GM12878 (cell line): ENCODE measurements at regions not wholly inside any gene's neighbourhood (a gene's known extent, or its start where the extent isn't known, plus 50 kb on each side); places are given as distances from the start of the nearest gene placed in this dataset.

Source experiments
- ATAC-seq: fragments of 200-7000 bp; cut with Tn5 transposase; 3 replicates; pipeline ENCODE4 v1.9.1; 2020; ENCODE audit warnings: mild to moderate bottlenecking, moderate library complexity
- BruUV-seq: library from RNA; stranded (reverse); fragments of 400-500 nt; replicated peaks from 2 replicates; lab custom pipeline; 2021; lab: Mats Ljungman, UMichigan
- CTCF ChIA-PET: fragments of 300-600 bp; sonication (Branson Sonifier 250); formaldehyde crosslinking; extraction: SDS; loops from one replicate; lab custom pipeline; 2021; ENCODE audit warnings: inconsistent platforms; lab: Yijun Ruan, JAX
- POLR2A ChIA-PET: fragments of 350-600 bp; formaldehyde crosslinking; extraction: SDS; loops from one replicate; lab custom pipeline; 2021; ENCODE audit warnings: inconsistent platforms; lab: Charles Lee
- RAD21 ChIA-PET: fragments of 300-600 bp; sonication (Branson Sonifier 250); formaldehyde crosslinking; loops from one replicate; lab custom pipeline; 2023; ENCODE audit warnings: antibody characterized with exemption; ENCODE audit not compliant: unreplicated experiment; lab: Charles Lee
- SMC1A ChIA-PET: fragments of 300-600 bp; sonication (Branson Sonifier 250); formaldehyde crosslinking; loops from one replicate; lab custom pipeline; 2023; ENCODE audit not compliant: unreplicated experiment, uncharacterized antibody; lab: Charles Lee
- DNase-seq: peaks from one replicate; pipeline ENCODE4 v3.0.0-alpha.2; 2011; ENCODE audit warnings: low read depth, low spot score
- FAIRE-seq: peaks from 3 replicates; lab custom pipeline; 2011; peaks lifted over from hg19 to GRCh38; lab: Jason Lieb, UNC
- H2AFZ ChIP-seq: 2 replicates; pipeline ENCODE4 v1.6.0; 2011; ENCODE audit warnings: low read depth, low read length, control low read depth; ENCODE audit not compliant: control insufficient read depth
- H3K27ac ChIP-seq: 2 replicates; pipeline ENCODE4 v1.5.1; 2011; ENCODE audit warnings: control low read depth; ENCODE audit not compliant: control insufficient read depth, insufficient read depth
- H3K27me3 ChIP-seq, 2 experiments: replicated peaks in 1 of 2; 2 replicates each; pipeline versions ENCODE4 v1.6.0 to v1.6.1; 2011; ENCODE audit warnings: low read length in 1 of 2; ENCODE audit not compliant: control insufficient read depth in 2 of 2, insufficient read depth in 2 of 2
- H3K36me3 ChIP-seq, 2 experiments: 2 replicates each; pipeline ENCODE4 v1.5.1; 2011; ENCODE audit warnings: low read length in 1 of 2; ENCODE audit not compliant: control insufficient read depth in 2 of 2, insufficient read depth in 2 of 2
- H3K4me1 ChIP-seq: 2 replicates; pipeline ENCODE4 v1.6.1; 2011; ENCODE audit warnings: mild to moderate bottlenecking, low read length, moderate library complexity, mixed read lengths; ENCODE audit not compliant: control insufficient read depth, insufficient read depth
- H3K4me2 ChIP-seq: 2 replicates; pipeline ENCODE4 v1.6.0; 2011; ENCODE audit warnings: control low read depth; ENCODE audit not compliant: control insufficient read depth, insufficient read depth
- H3K4me3 ChIP-seq: fragments of 200-600 bp; sonication (generic); 2 replicates; pipeline ENCODE4 v1.5.1; 2016
- H3K79me2 ChIP-seq: 2 replicates; pipeline ENCODE4 v1.6.0; 2011; ENCODE audit warnings: low read length; ENCODE audit not compliant: control insufficient read depth, insufficient read depth
- H3K9ac ChIP-seq: 2 replicates; pipeline ENCODE4 v1.8.0; 2011; ENCODE audit warnings: low read length, control low read depth, mixed read lengths; ENCODE audit not compliant: control insufficient read depth, insufficient read depth
- H3K9me3 ChIP-seq: replicated peaks from 3 replicates; pipeline ENCODE4 v1.5.1; 2011; ENCODE audit warnings: mild to moderate bottlenecking, low read length; ENCODE audit not compliant: control insufficient read depth, insufficient read depth
- H4K20me1 ChIP-seq: 2 replicates; pipeline ENCODE4 v1.6.0; 2011; ENCODE audit not compliant: control insufficient read depth, insufficient read depth
- BACH1 ChIP-seq: fragments of 450-650 bp; IDR thresholded peaks from 2 replicates; pipeline ENCODE4 v1.6.1; 2017; ENCODE audit warnings: mild to moderate bottlenecking, borderline replicate concordance
- CHD2 ChIP-seq: IDR thresholded peaks from 2 replicates; pipeline ENCODE4 v1.6.1; 2011; ENCODE audit warnings: low read depth, low read length, improper control_type of control experiment, borderline replicate concordance
- CREM ChIP-seq: IDR thresholded peaks from 2 replicates; pipeline ENCODE4 v1.6.1; 2014; ENCODE audit warnings: antibody characterized with exemption, low read depth
- EED ChIP-seq: sonication (generic); IDR thresholded peaks from 2 replicates; pipeline ENCODE4 v1.6.1; 2016; ENCODE audit warnings: antibody characterized with exemption, low read depth
- ETV6 ChIP-seq, 2 experiments: fragments of 450-650 bp in 1 of 2; IDR thresholded peaks in 1 of 2; conservative IDR thresholded peaks in 1 of 2; 2 replicates each; pipeline ENCODE4 v1.6.1; 2014; ENCODE audit warnings: antibody characterized with exemption in 1 of 2, borderline replicate concordance in 1 of 2, low read depth in 1 of 2, mild to moderate bottlenecking in 1 of 2, moderate library complexity in 1 of 2
- GATAD2B ChIP-seq: fragments of 450-650 bp; conservative IDR thresholded peaks from 2 replicates; pipeline ENCODE4 v1.6.1; 2017; ENCODE audit warnings: low read depth, mild to moderate bottlenecking, moderate library complexity
- NFYA ChIP-seq: IDR thresholded peaks from 2 replicates; pipeline ENCODE4 v1.6.1; 2011; ENCODE audit warnings: low read depth, mild to moderate bottlenecking, low read length, improper control_type of control experiment, borderline replicate concordance
- PML ChIP-seq: IDR thresholded peaks from 2 replicates; pipeline ENCODE4 v1.6.1; 2012; ENCODE audit warnings: low read length, inconsistent platforms
- POLR2AphosphoS2 ChIP-seq: IDR thresholded peaks from 2 replicates; pipeline ENCODE4 v1.6.1; 2011; ENCODE audit warnings: low read depth, mild to moderate bottlenecking, low read length, improper control_type of control experiment, moderate library complexity
- RELA ChIP-seq: fragments of 450-650 bp; IDR thresholded peaks from 2 replicates; pipeline ENCODE4 v1.8.0; 2014; ENCODE audit warnings: borderline replicate concordance; ENCODE audit not compliant: partially characterized antibody
- TCF3 ChIP-seq: IDR thresholded peaks from 2 replicates; pipeline ENCODE4 v1.6.1; 2012; ENCODE audit warnings: low read depth, mild to moderate bottlenecking, low read length, borderline replicate concordance; ENCODE audit not compliant: insufficient read depth
- ZZZ3 ChIP-seq: IDR thresholded peaks from 2 replicates; pipeline ENCODE4 v1.6.1; 2011; ENCODE audit warnings: low read depth; ENCODE audit not compliant: control insufficient read depth, insufficient read length
- WGBS: methylation state at CpG from one replicate; pipeline ENCODE4 v1.1.6; 2016; ENCODE audit warnings: low lambda C conversion rate; ENCODE audit not compliant: insufficient replicate concordance, insufficient coverage; ENCODE audit errors: missing lambda C conversion rate; 5-methylcytosine and 5-hydroxymethylcytosine counted together
- in situ Hi-C: fragments of 300-500 bp; cut with MboI; formaldehyde crosslinking; loops from 9 replicates; pipeline ENCODE4 v1.14.3; 2018; ENCODE audit warnings: mixed read lengths
- intact Hi-C: fragments of 100-400 bp; cut with micrococcal nuclease; formaldehyde crosslinking; loops from one replicate; pipeline ENCODE4 v1.14.2; 2022; ENCODE audit not compliant: unreplicated experiment
- TF ChIP-seq, protein P1 (sequence below): fragments of 450-650 bp; IDR thresholded peaks from 2 replicates; pipeline ENCODE4 v1.6.1; 2018; ENCODE audit warnings: mild to moderate bottlenecking, low read depth, moderate library complexity; ENCODE audit not compliant: partially characterized antibody
- TF ChIP-seq, protein P2 (sequence below): IDR thresholded peaks from 2 replicates; pipeline ENCODE4 v1.6.1; 2012; ENCODE audit warnings: low read depth, low read length, improper control_type of control experiment
- TF ChIP-seq, protein P3 (sequence below): IDR thresholded peaks from 2 replicates; pipeline ENCODE4 v1.6.1; 2012; ENCODE audit warnings: low read depth, low read length, improper control_type of control experiment
- TF ChIP-seq, protein P4 (sequence below): fragments of 450-650 bp; IDR thresholded peaks from 2 replicates; pipeline ENCODE4 v1.6.1; 2016; ENCODE audit warnings: mild to moderate bottlenecking, moderate library complexity, borderline replicate concordance

DNA sequence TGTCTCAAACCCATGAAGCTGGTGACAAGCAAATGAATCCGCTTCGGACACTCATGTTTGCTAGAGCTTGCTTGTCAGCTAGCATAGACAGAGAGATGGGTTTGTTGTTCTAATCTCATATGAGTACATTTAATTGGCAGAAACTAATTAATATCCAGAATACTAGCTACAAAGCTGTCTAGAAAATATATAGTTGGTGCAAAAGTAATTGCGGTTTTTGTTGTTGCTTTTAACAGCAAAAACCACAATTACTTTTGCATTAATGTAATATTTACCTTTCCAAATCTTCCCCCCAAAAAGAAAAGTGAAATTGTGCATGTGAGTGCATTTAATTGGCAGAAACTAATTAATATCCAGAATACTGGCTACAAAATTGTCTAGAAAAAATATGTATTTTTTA lies 1115.2 kb downstream of the TDRD15 start (continued):
- TF ChIP-seq TCF3 (no peak), POLR2AphosphoS2 (no peak), CREM (no peak), NFYA (no peak)
- TF ChIP-seq, protein P1, sequence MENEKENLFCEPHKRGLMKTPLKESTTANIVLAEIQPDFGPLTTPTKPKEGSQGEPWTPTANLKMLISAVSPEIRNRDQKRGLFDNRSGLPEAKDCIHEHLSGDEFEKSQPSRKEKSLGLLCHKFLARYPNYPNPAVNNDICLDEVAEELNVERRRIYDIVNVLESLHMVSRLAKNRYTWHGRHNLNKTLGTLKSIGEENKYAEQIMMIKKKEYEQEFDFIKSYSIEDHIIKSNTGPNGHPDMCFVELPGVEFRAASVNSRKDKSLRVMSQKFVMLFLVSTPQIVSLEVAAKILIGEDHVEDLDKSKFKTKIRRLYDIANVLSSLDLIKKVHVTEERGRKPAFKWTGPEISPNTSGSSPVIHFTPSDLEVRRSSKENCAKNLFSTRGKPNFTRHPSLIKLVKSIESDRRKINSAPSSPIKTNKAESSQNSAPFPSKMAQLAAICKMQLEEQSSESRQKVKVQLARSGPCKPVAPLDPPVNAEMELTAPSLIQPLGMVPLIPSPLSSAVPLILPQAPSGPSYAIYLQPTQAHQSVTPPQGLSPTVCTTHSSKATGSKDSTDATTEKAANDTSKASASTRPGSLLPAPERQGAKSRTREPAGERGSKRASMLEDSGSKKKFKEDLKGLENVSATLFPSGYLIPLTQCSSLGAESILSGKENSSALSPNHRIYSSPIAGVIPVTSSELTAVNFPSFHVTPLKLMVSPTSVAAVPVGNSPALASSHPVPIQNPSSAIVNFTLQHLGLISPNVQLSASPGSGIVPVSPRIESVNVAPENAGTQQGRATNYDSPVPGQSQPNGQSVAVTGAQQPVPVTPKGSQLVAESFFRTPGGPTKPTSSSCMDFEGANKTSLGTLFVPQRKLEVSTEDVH, result no peak

DNA sequence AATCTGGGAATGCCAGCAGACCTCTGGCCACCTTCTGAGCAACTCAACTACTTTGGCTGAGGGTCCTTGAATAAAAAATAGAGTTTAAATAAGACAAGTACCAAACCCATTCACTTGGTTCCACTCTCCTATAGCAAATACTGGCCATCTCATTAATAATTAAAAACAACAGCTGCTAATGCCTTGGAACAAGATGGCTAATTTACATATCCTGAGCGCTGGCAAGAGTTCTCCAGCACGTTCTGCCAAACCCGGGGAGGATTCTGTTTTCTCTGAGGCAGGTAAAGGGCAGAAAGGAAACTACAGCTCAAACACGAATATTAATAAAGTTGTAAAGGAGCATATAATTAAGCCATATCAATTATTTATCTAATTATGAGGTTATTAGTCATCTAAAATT lies 1123.7 kb downstream of the TDRD15 start:
- FAIRE-seq (no peak), ATAC-seq (no peak), DNase-seq (no peak)
- no peaks in the 10 kb centered on the region for H3K27me3 ChIP-seq
- H3K4me2 ChIP-seq, result no peak overlapping the region
- in situ Hi-C loops, result no loop called here
- no peaks in the 10 kb centered on the region for H3K79me2 ChIP-seq
- no peaks in the 10 kb centered on the region for H3K4me1 ChIP-seq
- H3K27ac ChIP-seq, result no peak overlapping the region
- ChIA-PET POLR2A (no interaction called here), SMC1A (no interaction called here), CTCF (no interaction called here), RAD21 (no interaction called here)
- H4K20me1 ChIP-seq, result no peaks in the 10 kb centered on the region
- no peak overlapping the region for H3K9ac ChIP-seq
- no TSS peak for BruUV-seq
- 0% methylated on average over 4 of the region's 4 CpGs for WGBS
- H2AFZ ChIP-seq, result no peak overlapping the region
- no peaks in the 10 kb centered on the region for H3K9me3 ChIP-seq
- H3K36me3 ChIP-seq, result no peaks in the 10 kb centered on the region
- no peak overlapping the region for H3K4me3 ChIP-seq
- intact Hi-C loops, result no loop called here
- TF ChIP-seq, protein P2, sequence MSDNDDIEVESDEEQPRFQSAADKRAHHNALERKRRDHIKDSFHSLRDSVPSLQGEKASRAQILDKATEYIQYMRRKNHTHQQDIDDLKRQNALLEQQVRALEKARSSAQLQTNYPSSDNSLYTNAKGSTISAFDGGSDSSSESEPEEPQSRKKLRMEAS, result no peak
- TF ChIP-seq BACH1 (no peak), EED (no peak), ETV6 (conservative IDR thresholded peaks at IDR 0.05 in 1 of 2, IDR thresholded peaks at IDR 0.05 in 1 of 2; ENCODE audit: borderline replicate concordance in 1 of 2, low read depth in 1 of 2) (no peak), ZZZ3 (no peak), CHD2 (no peak), RELA (no peak), PML (no peak), GATAD2B (no peak)
- TF ChIP-seq, protein P3, sequence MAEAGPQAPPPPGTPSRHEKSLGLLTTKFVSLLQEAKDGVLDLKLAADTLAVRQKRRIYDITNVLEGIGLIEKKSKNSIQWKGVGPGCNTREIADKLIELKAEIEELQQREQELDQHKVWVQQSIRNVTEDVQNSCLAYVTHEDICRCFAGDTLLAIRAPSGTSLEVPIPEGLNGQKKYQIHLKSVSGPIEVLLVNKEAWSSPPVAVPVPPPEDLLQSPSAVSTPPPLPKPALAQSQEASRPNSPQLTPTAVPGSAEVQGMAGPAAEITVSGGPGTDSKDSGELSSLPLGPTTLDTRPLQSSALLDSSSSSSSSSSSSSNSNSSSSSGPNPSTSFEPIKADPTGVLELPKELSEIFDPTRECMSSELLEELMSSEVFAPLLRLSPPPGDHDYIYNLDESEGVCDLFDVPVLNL, result no peak
- TF ChIP-seq, protein P4, sequence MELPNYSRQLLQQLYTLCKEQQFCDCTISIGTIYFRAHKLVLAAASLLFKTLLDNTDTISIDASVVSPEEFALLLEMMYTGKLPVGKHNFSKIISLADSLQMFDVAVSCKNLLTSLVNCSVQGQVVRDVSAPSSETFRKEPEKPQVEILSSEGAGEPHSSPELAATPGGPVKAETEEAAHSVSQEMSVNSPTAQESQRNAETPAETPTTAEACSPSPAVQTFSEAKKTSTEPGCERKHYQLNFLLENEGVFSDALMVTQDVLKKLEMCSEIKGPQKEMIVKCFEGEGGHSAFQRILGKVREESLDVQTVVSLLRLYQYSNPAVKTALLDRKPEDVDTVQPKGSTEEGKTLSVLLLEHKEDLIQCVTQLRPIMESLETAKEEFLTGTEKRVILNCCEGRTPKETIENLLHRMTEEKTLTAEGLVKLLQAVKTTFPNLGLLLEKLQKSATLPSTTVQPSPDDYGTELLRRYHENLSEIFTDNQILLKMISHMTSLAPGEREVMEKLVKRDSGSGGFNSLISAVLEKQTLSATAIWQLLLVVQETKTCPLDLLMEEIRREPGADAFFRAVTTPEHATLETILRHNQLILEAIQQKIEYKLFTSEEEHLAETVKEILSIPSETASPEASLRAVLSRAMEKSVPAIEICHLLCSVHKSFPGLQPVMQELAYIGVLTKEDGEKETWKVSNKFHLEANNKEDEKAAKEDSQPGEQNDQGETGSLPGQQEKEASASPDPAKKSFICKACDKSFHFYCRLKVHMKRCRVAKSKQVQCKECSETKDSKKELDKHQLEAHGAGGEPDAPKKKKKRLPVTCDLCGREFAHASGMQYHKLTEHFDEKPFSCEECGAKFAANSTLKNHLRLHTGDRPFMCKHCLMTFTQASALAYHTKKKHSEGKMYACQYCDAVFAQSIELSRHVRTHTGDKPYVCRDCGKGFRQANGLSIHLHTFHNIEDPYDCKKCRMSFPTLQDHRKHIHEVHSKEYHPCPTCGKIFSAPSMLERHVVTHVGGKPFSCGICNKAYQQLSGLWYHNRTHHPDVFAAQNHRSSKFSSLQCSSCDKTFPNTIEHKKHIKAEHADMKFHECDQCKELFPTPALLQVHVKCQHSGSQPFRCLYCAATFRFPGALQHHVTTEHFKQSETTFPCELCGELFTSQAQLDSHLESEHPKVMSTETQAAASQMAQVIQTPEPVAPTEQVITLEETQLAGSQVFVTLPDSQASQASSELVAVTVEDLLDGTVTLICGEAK, result no peak
